ENCODE measurements at regions not wholly inside any gene's neighbourhood (a gene's known extent, or its start where the extent isn't known, plus 50 kb on each side); places are given as distances from the start of the nearest gene placed in this dataset.

DNA sequence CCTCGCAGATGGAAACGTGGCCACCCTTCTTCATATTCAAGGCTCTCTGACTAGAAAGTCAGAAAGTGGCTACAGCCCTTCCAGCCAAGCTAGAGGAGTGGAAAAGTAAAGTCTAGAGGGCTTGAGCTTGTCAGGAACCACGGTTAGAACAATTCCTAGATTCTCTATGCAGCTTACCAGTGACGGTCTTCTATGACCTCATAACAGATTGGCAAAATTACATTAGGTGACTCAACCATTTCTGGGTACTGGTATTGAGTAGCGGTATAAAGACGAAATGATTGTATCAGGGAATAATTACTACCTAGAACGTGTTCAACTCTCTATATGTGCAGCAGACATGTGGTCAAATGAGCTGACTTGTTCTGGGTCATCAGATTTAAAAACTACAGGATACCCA is 155.0 kb upstream of the RUNX1 start:
- Histone ChIP-seq H3K27ac (ENCODE audit: low read length) (peak overlapping the region; percentile 71), H3K4me1 (ENCODE audit: control insufficient read depth, insufficient read depth, low read length) (peaks cover 5% of the 10 kb centered on the region), H3K4me3 (ENCODE audit: low read length) (no peak overlapping the region), H3K9me3 (ENCODE audit: control insufficient read depth, low read length) (no peaks in the 10 kb centered on the region), H3K27me3 (ENCODE audit: control insufficient read depth, insufficient read depth) (no peaks in the 10 kb centered on the region)
- ATAC-seq (no peak), DNase-seq (no peak)
- WGBS, result 83% methylated on average over 7 of the region's 7 CpGs
- intact Hi-C loops (cut with DNase I), result loop anchor here in 1 of 4 donors (10.0 kb wide), 1 partner anchor 309 kb away; no protein-coding TSS in a partner anchor

- 38% methylated on average over 11 of the region's 11 CpGs for WGBS
- Histone ChIP-seq H3K9me3 (ENCODE audit: control insufficient read depth, low read length) (no peaks in the 10 kb centered on the region), H3K27ac (ENCODE audit: low read length) (peak overlapping the region; percentile 62), H3K4me1 (ENCODE audit: control insufficient read depth, insufficient read depth, low read length) (peaks cover 5% of the 10 kb centered on the region), H3K4me3 (ENCODE audit: low read length) (no peak overlapping the region), H3K27me3 (ENCODE audit: control insufficient read depth, insufficient read depth) (no peaks in the 10 kb centered on the region)
- peak in 1 of 2 donors; percentile 45 for ATAC-seq
- intact Hi-C loops (cut with DNase I), result loop anchor here in 1 of 4 donors (10.0 kb wide), 1 partner anchor 309 kb away; no protein-coding TSS in a partner anchor
- DNase-seq, result no peak
Measured at GRCh38 chr21:35203093-35203977, 154.2 kb upstream of the RUNX1 start.

DNA sequence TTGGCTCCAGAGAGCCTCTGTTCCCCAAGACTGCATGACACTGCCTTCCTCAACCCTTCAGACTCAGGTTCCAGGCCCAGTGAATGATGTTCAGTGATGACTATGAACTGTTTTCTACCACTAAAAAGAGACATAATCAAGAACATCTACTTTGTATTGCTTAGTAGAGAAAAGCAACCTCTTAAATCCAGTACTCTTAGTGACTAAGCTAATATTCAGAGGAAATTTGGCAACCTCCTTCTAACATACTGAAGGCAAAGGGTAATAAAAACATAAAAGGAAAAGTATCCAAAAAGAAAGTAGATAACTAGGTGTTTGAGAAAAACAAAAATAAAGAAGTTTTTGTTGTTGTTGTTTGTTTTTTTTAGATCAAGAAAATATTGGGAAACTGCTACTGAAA is 153.3 kb upstream of the RUNX1 start:
- H3K27ac ChIP-seq (ENCODE audit: low read length), result no peak overlapping the region
- ATAC-seq, result no peak
- no peak for DNase-seq
- no peaks in the 10 kb centered on the region for H3K9me3 ChIP-seq (ENCODE audit: control insufficient read depth, low read length)
- H3K4me1 ChIP-seq (ENCODE audit: control insufficient read depth, insufficient read depth, low read length), result peaks cover 5% of the 10 kb centered on the region
- no peak overlapping the region for H3K4me3 ChIP-seq (ENCODE audit: low read length)
- no peaks in the 10 kb centered on the region for H3K27me3 ChIP-seq (ENCODE audit: control insufficient read depth, insufficient read depth)
- intact Hi-C loops (cut with DNase I), result loop anchor here in 1 of 4 donors (10.0 kb wide), 1 partner anchor 308 kb away; no protein-coding TSS in a partner anchor

DNA sequence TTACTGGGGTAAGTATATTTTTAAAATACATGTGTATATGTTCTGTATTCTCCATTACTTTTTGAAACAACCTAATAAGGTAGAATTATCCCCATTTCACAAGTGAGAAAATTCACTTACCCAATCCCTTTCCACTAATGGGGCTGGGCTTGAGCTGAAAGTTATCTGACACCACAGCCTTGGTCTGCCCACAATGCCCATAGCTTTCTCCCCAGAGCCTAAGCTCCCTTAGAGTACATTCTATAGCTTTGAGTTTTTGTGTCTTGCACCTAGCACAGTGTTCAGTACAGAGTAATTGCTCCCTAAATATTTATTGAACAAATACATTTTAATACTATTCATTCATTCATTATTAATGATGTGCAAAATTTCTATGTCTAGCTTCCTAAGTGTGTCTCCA is 152.7 kb upstream of the RUNX1 start:
- DNase-seq (no peak), ATAC-seq (no peak)
- Histone ChIP-seq H3K27ac (ENCODE audit: low read length) (no peak overlapping the region), H3K4me3 (ENCODE audit: low read length) (no peak overlapping the region), H3K9me3 (ENCODE audit: control insufficient read depth, low read length) (no peaks in the 10 kb centered on the region), H3K27me3 (ENCODE audit: control insufficient read depth, insufficient read depth) (no peaks in the 10 kb centered on the region), H3K4me1 (ENCODE audit: control insufficient read depth, insufficient read depth, low read length) (peaks cover 5% of the 10 kb centered on the region)
- intact Hi-C loops (cut with DNase I), result loop anchor here in 1 of 4 donors (10.0 kb wide), 1 partner anchor 307 kb away; no protein-coding TSS in a partner anchor

- 94% methylated on average over 2 of the region's 2 CpGs for whole genome bisulfite sequencing
- no peaks in the 10 kb centered on the region for H3K9me3 ChIP-seq (ENCODE audit: control insufficient read depth, low read length)
- DNase-seq (no peak), ATAC-seq (no peak)
- H3K4me3 ChIP-seq (ENCODE audit: low read length), result no peak overlapping the region
- intact Hi-C loops (cut with DNase I), result loop anchor here in 1 of 4 donors (10.0 kb wide), 1 partner anchor 306 kb away; no protein-coding TSS in a partner anchor
- no peak overlapping the region for H3K27ac ChIP-seq (ENCODE audit: low read length)
- H3K27me3 ChIP-seq (ENCODE audit: control insufficient read depth, insufficient read depth), result no peaks in the 10 kb centered on the region
- peaks cover 5% of the 10 kb centered on the region for H3K4me1 ChIP-seq (ENCODE audit: control insufficient read depth, insufficient read depth, low read length)
Measured at GRCh38 chr21:35201288-35201687, 152.2 kb upstream of the RUNX1 start.

DNA sequence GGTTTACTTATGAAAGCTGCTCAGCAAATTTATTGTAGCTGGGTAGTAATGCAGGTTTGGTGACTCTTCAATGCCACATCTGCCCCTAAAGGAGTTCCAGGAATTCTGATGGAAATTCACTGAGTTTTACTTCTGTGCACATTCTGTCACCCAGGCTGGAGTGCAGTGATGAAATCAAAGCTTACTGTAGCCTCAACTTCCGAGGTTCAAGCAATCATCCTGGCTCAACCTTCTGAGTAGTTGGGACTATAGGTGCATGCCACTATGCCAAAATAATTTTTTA is 150.6 kb upstream of the RUNX1 start:
- DNase-seq (no peak), ATAC-seq (no peak)
- H3K4me1 ChIP-seq (ENCODE audit: control insufficient read depth, insufficient read depth, low read length), result no peaks in the 10 kb centered on the region
- no peak overlapping the region for H3K4me3 ChIP-seq (ENCODE audit: low read length)
- H3K27ac ChIP-seq (ENCODE audit: low read length), result no peak overlapping the region
- WGBS, result 88% methylated on average over 1 of the region's 1 CpG
- H3K27me3 ChIP-seq (ENCODE audit: control insufficient read depth, insufficient read depth), result no peaks in the 10 kb centered on the region
- H3K9me3 ChIP-seq (ENCODE audit: control insufficient read depth, low read length), result no peaks in the 10 kb centered on the region
- intact Hi-C loops (cut with DNase I), result loop anchor here in 1 of 4 donors (10.0 kb wide), 1 partner anchor 305 kb away; no protein-coding TSS in a partner anchor

DNA sequence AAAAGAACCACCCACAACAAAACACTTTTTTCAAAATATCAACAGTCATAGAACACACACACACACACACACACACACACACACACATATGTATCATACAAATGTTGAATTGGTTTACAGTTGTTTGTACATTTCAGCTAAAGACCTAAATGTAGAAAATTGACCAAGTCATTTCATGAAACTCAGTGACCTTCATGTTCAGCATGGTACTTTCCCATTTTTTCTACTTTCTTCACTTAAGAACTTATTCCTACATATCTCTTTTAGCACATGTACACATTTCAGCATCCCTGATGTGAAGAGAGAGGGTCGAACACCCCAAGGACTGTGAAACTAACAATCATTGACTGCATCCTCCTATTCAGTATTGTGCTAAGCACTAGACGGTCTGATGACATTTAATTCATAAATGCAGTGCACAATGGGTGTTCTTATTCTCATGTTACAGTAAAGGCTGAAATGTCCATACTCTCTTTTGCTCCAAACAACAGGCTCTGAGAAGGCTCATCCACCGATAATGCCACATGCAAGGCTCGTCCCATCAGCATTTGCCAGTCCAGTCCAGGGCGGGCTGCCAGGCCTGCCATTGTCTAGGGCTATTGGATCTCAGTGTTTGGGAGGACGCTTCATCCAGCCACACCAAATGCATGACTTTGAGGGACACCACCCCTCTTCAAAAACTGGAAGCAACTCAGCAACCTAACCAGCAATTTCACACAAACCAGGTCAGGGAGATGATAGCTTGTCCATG is 150.1 kb upstream of the RUNX1 start:
- H3K27ac ChIP-seq (ENCODE audit: low read length), result no peak overlapping the region
- 88% methylated on average over 6 of the region's 6 CpGs for WGBS

DNA sequence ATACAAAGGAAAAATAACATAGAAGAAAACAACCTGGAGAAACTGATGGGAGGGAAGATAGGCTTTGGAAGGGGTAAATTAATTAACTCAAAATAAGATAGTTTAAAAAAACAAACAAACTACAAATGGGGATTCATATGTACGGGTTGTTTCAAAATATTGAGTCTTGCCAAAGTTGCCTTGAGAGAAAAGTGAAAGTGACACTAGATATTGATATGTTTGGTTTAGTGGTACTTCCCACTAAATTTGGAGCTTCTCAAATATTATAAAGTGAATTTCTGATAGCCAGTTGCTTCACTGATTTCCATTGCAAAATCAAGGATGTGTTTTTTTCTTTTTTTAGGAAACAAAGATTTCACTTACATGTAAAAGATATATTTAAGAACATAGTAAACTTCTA is 149.5 kb upstream of the RUNX1 start:
- ATAC-seq (no peak), DNase-seq (no peak)
- intact Hi-C loops (cut with DNase I), result no loop called here
- WGBS, result 38% methylated on average over 1 of the region's 1 CpG
- no peak overlapping the region for H3K27ac ChIP-seq (ENCODE audit: low read length)
- H3K4me1 ChIP-seq (ENCODE audit: control insufficient read depth, insufficient read depth, low read length), result no peaks in the 10 kb centered on the region
- no peaks in the 10 kb centered on the region for H3K9me3 ChIP-seq (ENCODE audit: control insufficient read depth, low read length)
- no peak overlapping the region for H3K4me3 ChIP-seq (ENCODE audit: low read length)
- H3K27me3 ChIP-seq (ENCODE audit: control insufficient read depth, insufficient read depth), result no peaks in the 10 kb centered on the region

More for the DNA sequence above, 150.1 kb upstream of the RUNX1 start:
- intact Hi-C loops (cut with DNase I), result no loop called here
- no peaks in the 10 kb centered on the region for H3K4me1 ChIP-seq (ENCODE audit: control insufficient read depth, insufficient read depth, low read length)
- DNase-seq (peak in 1 of 3 donors; percentile 50), ATAC-seq (no peak)
- no peak overlapping the region for H3K4me3 ChIP-seq (ENCODE audit: low read length)
- H3K27me3 ChIP-seq (ENCODE audit: control insufficient read depth, insufficient read depth), result no peaks in the 10 kb centered on the region
- no peaks in the 10 kb centered on the region for H3K9me3 ChIP-seq (ENCODE audit: control insufficient read depth, low read length)

GRCh38 chr21:35197992-35198431 is 148.9 kb upstream of the RUNX1 start:
- peak; percentile 62 to 69 for ATAC-seq
- intact Hi-C loops (cut with DNase I), result no loop called here
- H3K27ac ChIP-seq (ENCODE audit: low read length), result peak overlapping the region; percentile 27
- no peak for DNase-seq
- no peaks in the 10 kb centered on the region for H3K27me3 ChIP-seq (ENCODE audit: control insufficient read depth, insufficient read depth)
- H3K4me1 ChIP-seq (ENCODE audit: control insufficient read depth, insufficient read depth, low read length), result no peaks in the 10 kb centered on the region
- 47% methylated on average over 3 of the region's 3 CpGs for WGBS
- no peaks in the 10 kb centered on the region for H3K9me3 ChIP-seq (ENCODE audit: control insufficient read depth, low read length)
- no peak overlapping the region for H3K4me3 ChIP-seq (ENCODE audit: low read length)

GRCh38 chr21:35197191-35197590 is 148.1 kb upstream of the RUNX1 start:
- Histone ChIP-seq H3K4me1 (ENCODE audit: control insufficient read depth, insufficient read depth, low read length) (no peaks in the 10 kb centered on the region), H3K9me3 (ENCODE audit: control insufficient read depth, low read length) (no peaks in the 10 kb centered on the region), H3K4me3 (ENCODE audit: low read length) (no peak overlapping the region), H3K27ac (ENCODE audit: low read length) (no peak overlapping the region), H3K27me3 (ENCODE audit: control insufficient read depth, insufficient read depth) (no peaks in the 10 kb centered on the region)
- intact Hi-C loops (cut with DNase I), result no loop called here
- 95% methylated on average over 4 of the region's 4 CpGs for WGBS
- ATAC-seq (no peak), DNase-seq (no peak)

DNA sequence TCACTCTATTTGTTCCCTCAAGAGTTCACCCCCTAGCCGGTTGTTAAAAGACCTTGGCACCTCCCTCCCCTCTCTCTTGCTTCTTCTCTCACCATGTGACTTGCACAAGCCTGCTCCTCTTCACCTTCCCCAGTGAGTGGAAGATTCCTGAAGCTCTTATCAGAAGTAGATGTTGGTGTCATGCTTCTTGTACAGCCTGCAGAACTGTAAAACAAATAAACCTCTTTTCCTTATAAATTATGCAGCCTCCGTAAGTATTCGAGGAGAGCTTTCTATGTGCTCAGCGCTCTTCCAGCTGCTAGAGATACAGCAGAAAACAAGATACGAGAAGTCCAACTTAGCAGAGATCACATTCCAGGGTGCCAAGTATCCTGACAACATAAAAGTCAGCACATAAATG is 147.0 kb upstream of the RUNX1 start:
- intact Hi-C loops (cut with DNase I), result no loop called here
- Histone ChIP-seq H3K4me1 (ENCODE audit: control insufficient read depth, insufficient read depth, low read length) (no peaks in the 10 kb centered on the region), H3K27ac (ENCODE audit: low read length) (no peak overlapping the region), H3K27me3 (ENCODE audit: control insufficient read depth, insufficient read depth) (no peaks in the 10 kb centered on the region), H3K9me3 (ENCODE audit: control insufficient read depth, low read length) (no peaks in the 10 kb centered on the region), H3K4me3 (ENCODE audit: low read length) (no peak overlapping the region)
- 83% methylated on average over 5 of the region's 5 CpGs for WGBS
- no peak for ATAC-seq
- DNase-seq, result no peak
